Smooth muscle cell (in vitro differentiated cells): ENCODE measurements at regions not wholly inside any gene's neighbourhood (a gene's known extent, or its start where the extent isn't known, plus 50 kb on each side); places are given as distances from the start of the nearest gene placed in this dataset.

Experiments used
- DNase-seq: peaks from one replicate; lab custom pipeline; 2025; ENCODE audit not compliant: unreplicated experiment; lab: John Stamatoyannopoulos, UW
- H2AFZ ChIP-seq: fragments of 200-600 bp; sonication (generic); 2 replicates; pipeline ENCODE4 v1.6.0; 2016; ENCODE audit warnings: antibody characterized with exemption, low read depth, mild to moderate bottlenecking
- H3F3A ChIP-seq: fragments of 200-600 bp; sonication (generic); 2 replicates; pipeline ENCODE4 v1.6.0; 2017; ENCODE audit warnings: antibody characterized with exemption, low read depth
- H3K27ac ChIP-seq: fragments of 200-600 bp; sonication (generic); 2 replicates; pipeline ENCODE4 v1.5.1; 2016; ENCODE audit warnings: low read depth, mild to moderate bottlenecking
- H3K27me3 ChIP-seq: fragments of 200-600 bp; sonication (generic); 2 replicates; pipeline ENCODE4 v1.6.1; 2016; ENCODE audit warnings: low read depth, mild to moderate bottlenecking
- H3K36me3 ChIP-seq: fragments of 200-600 bp; sonication (generic); 2 replicates; pipeline ENCODE4 v1.5.1; 2016; ENCODE audit warnings: low read depth
- H3K4me1 ChIP-seq: fragments of 200-600 bp; sonication (generic); 2 replicates; pipeline ENCODE4 v1.5.1; 2016; ENCODE audit warnings: low read depth
- H3K4me2 ChIP-seq: fragments of 200-600 bp; sonication (generic); 2 replicates; pipeline ENCODE4 v1.6.0; 2016; ENCODE audit warnings: mild to moderate bottlenecking
- H3K4me3 ChIP-seq: fragments of 200-600 bp; sonication (generic); 2 replicates; pipeline ENCODE4 v1.5.1; 2016; ENCODE audit warnings: mild to moderate bottlenecking
- H3K79me2 ChIP-seq: fragments of 200-600 bp; sonication (generic); 2 replicates; pipeline ENCODE4 v1.6.0; 2016; ENCODE audit warnings: low read depth, mild to moderate bottlenecking
- H3K9ac ChIP-seq: fragments of 200-600 bp; sonication (generic); 2 replicates; pipeline ENCODE4 v1.6.0; 2016; ENCODE audit warnings: low read depth
- H3K9me3 ChIP-seq: fragments of 200-600 bp; sonication (generic); replicated peaks from 2 replicates; pipeline ENCODE4 v1.5.1; 2016; ENCODE audit warnings: low read depth
- H4K20me1 ChIP-seq: fragments of 200-600 bp; sonication (generic); 2 replicates; pipeline ENCODE4 v1.6.0; 2016; ENCODE audit warnings: low read depth
- CTCF ChIP-seq: fragments of 200-600 bp; sonication (generic); IDR thresholded peaks from 2 replicates; pipeline ENCODE4 v1.5.1; 2017; ENCODE audit warnings: borderline replicate concordance, mild to moderate bottlenecking, antibody characterized with exemption; ENCODE audit not compliant: insufficient read depth, poor library complexity, severe bottlenecking
- WGBS: methylation state at CpG from one replicate; pipeline ENCODE4 v1.1.7; 2016; ENCODE audit warnings: low lambda C conversion rate; 5-methylcytosine and 5-hydroxymethylcytosine counted together

GRCh38 chr12:24153079-24153478, 203.6 kb upstream of the SOX5 start:
- H3K4me1 ChIP-seq, result no peaks in the 10 kb centered on the region
- no peak overlapping the region for H3K9ac ChIP-seq
- no peak overlapping the region for H3K4me2 ChIP-seq
- no peaks in the 10 kb centered on the region for H3K27me3 ChIP-seq
- H3K79me2 ChIP-seq, result peaks cover 4% of the 10 kb centered on the region
- no peak overlapping the region for H3K4me3 ChIP-seq
- WGBS, result 99% methylated on average over 2 of the region's 2 CpGs
- no peaks in the 10 kb centered on the region for H4K20me1 ChIP-seq
- no peaks in the 10 kb centered on the region for H3F3A ChIP-seq
- H3K36me3 ChIP-seq, result no peaks in the 10 kb centered on the region
- H3K9me3 ChIP-seq, result no peaks in the 10 kb centered on the region
- no peak for TF ChIP-seq CTCF
- DNase-seq, result no peak
- no peak overlapping the region for H3K27ac ChIP-seq
- H2AFZ ChIP-seq, result no peak overlapping the region

- Histone ChIP-seq H3K9ac (no peak overlapping the region), H4K20me1 (no peaks in the 10 kb centered on the region), H3K4me2 (no peak overlapping the region), H3K27ac (no peak overlapping the region), H2AFZ (no peak overlapping the region), H3F3A (no peaks in the 10 kb centered on the region), H3K4me1 (no peaks in the 10 kb centered on the region), H3K27me3 (no peaks in the 10 kb centered on the region), H3K36me3 (no peaks in the 10 kb centered on the region), H3K4me3 (no peak overlapping the region), H3K9me3 (no peaks in the 10 kb centered on the region), H3K79me2 (no peaks in the 10 kb centered on the region)
- no peak for TF ChIP-seq CTCF
- no peak for DNase-seq
- 91% methylated on average over 3 of the region's 3 CpGs for WGBS
Observed at GRCh38 chr12:24152270-24152669, 202.8 kb upstream of the SOX5 start.

- no peaks in the 10 kb centered on the region for H4K20me1 ChIP-seq
- TF ChIP-seq CTCF, result no peak
Observed at GRCh38 chr12:24143928-24144327, 194.5 kb upstream of the SOX5 start.

GRCh38 chr12:24139035-24139434, 189.6 kb upstream of the SOX5 start:
- no peaks in the 10 kb centered on the region for H3K27me3 ChIP-seq
- H2AFZ ChIP-seq, result no peak overlapping the region
- peaks cover 15% of the 10 kb centered on the region for H3K79me2 ChIP-seq
- no peaks in the 10 kb centered on the region for H3F3A ChIP-seq
- H3K4me1 ChIP-seq, result peaks cover 27% of the 10 kb centered on the region
- TF ChIP-seq CTCF, result no peak
- H3K4me2 ChIP-seq, result no peak overlapping the region
- no peak for DNase-seq
- no peak overlapping the region for H3K4me3 ChIP-seq
- H3K36me3 ChIP-seq, result no peaks in the 10 kb centered on the region
- no peaks in the 10 kb centered on the region for H4K20me1 ChIP-seq
- whole genome bisulfite sequencing, result 96% methylated on average over 9 of the region's 9 CpGs
- no peak overlapping the region for H3K9ac ChIP-seq
- H3K27ac ChIP-seq, result no peak overlapping the region
- H3K9me3 ChIP-seq, result peaks cover 3% of the 10 kb centered on the region

More at GRCh38 chr12:24143928-24144327, 194.5 kb upstream of the SOX5 start:
- Histone ChIP-seq H3F3A (no peaks in the 10 kb centered on the region), H3K36me3 (no peaks in the 10 kb centered on the region), H3K27me3 (no peaks in the 10 kb centered on the region), H3K9ac (no peak overlapping the region), H3K4me1 (no peaks in the 10 kb centered on the region), H3K27ac (no peak overlapping the region), H3K4me3 (no peak overlapping the region), H2AFZ (no peak overlapping the region), H3K4me2 (no peak overlapping the region), H3K79me2 (peaks cover 34% of the 10 kb centered on the region), H3K9me3 (peaks cover 4% of the 10 kb centered on the region)
- DNase-seq, result no peak
